HG02798 (cell line): ENCODE measurements at regions not wholly inside any gene's neighbourhood (a gene's known extent, or its start where the extent isn't known, plus 50 kb on each side); places are given as distances from the start of the nearest gene placed in this dataset.
"Not testable (repeated sequence)": the region's sequence is repeated elsewhere in the genome, so short reads cannot be mapped to it uniquely, and the experiment has no call there.

ENCODE experiments used
- ATAC-seq: cut with Tn5 transposase; IDR thresholded peaks from one replicate; pipeline ENCODE4 v1.9.1; 2021; ENCODE audit warnings: mild to moderate bottlenecking; ENCODE audit not compliant: unreplicated experiment, poor library complexity

GRCh38 chr20:25991756-25992130 lies 295.1 kb upstream of the ZNF337 start:
- no peak for ATAC-seq

- ATAC-seq: no peak
Observed at GRCh38 chr20:25991051-25991755, 294.6 kb upstream of the ZNF337 start.

GRCh38 chr20:25989686-25990085 lies 293.0 kb upstream of the ZNF337 start:
- not testable (repeated sequence) for ATAC-seq

- no peak for ATAC-seq
Observed at GRCh38 chr20:25989196-25989595, 292.5 kb upstream of the ZNF337 start.

GRCh38 chr20:25987928-25988560 lies 291.4 kb upstream of the ZNF337 start:
- not testable (repeated sequence) for ATAC-seq

GRCh38 chr20:25987073-25987927 lies 290.6 kb upstream of the ZNF337 start:
- peak; percentile 81 for ATAC-seq

GRCh38 chr20:25985597-25985996 lies 288.9 kb upstream of the ZNF337 start:
- ATAC-seq: no peak

- ATAC-seq: no peak
Observed at GRCh38 chr20:25984933-25985332, 288.3 kb upstream of the ZNF337 start.

- ATAC-seq: not testable (repeated sequence)
Observed at GRCh38 chr20:25982701-25983100, 286.0 kb upstream of the ZNF337 start.

GRCh38 chr20:25978450-25979190 lies 282.0 kb upstream of the ZNF337 start:
- ATAC-seq: not testable (repeated sequence)

GRCh38 chr20:25975816-25976215 lies 279.2 kb upstream of the ZNF337 start:
- ATAC-seq: not testable (repeated sequence)

GRCh38 chr20:25965203-25965602 lies 268.6 kb upstream of the ZNF337 start:
- ATAC-seq: not testable (repeated sequence)

- not testable (repeated sequence) for ATAC-seq
Observed at GRCh38 chr20:25953876-25954275, 257.2 kb upstream of the ZNF337 start.

GRCh38 chr20:25935230-25935629 lies 238.6 kb upstream of the ZNF337 start:
- not testable (repeated sequence) for ATAC-seq

- not testable (repeated sequence) for ATAC-seq
Observed at GRCh38 chr20:25932806-25933205, 236.2 kb upstream of the ZNF337 start.

- not testable (repeated sequence) for ATAC-seq
Observed at GRCh38 chr20:25932170-25932569, 235.5 kb upstream of the ZNF337 start.

- ATAC-seq: not testable (repeated sequence)
Observed at GRCh38 chr20:25902321-25902720, 205.7 kb upstream of the ZNF337 start.

- not testable (repeated sequence) for ATAC-seq
Observed at GRCh38 chr20:25898663-25899062, 202.0 kb upstream of the ZNF337 start.

GRCh38 chr20:25879096-25879495 lies 182.4 kb upstream of the ZNF337 start:
- ATAC-seq: not testable (repeated sequence)

GRCh38 chr20:25868650-25868979 lies 172.0 kb upstream of the ZNF337 start:
- ATAC-seq: not testable (repeated sequence)
